ENCODE measurements at regions not wholly inside any gene's neighbourhood (a gene's known extent, or its start where the extent isn't known, plus 50 kb on each side); places are given as distances from the start of the nearest gene placed in this dataset.

DNA sequence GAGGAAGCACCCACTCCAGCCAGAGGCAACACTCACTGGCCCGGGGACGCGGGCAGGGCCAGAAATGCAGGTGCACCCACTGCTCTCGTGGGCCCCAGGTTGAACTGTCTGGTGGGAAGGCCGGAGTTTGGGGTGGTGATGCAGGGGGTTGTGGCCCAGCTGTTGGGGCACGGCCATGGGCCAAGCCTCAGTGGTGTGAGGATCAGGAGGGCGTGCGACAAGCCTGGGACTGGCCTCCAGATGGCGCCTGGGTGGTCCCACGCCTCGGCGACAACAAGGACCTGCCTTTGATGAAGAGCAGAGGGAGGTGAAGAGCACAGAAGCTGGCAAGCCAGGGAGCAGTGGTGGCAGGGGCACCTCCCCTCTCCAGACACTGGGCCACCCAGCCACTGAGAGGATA, 240.8 kb downstream of the BRD1 start:
- no peak for DNase-seq (ENCODE audit: low read depth in 3 of 3)

DNA sequence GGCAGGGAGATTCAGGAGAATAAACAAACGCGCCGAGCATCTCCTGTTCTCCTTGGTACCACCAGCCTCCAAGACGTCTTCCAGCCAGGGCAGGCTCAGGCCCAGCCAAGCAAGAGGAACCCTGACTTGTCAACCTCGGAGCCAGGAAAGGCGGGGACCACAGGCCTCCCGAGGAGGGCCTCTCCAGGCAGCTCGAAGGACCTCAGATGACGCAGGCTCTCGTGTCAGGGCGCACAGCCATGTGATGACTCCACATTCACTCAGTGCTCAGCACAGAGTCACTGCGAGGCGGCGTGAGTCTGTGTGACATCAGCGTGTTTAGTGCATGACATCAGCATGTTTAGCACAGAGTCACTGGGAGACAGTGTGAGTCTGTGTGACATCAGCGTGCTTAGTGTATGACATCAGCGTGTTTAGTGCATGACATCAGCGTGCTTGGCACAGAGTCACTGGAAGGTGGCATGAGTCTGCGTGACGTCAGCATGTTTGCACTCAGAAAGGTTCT, 241.4 kb downstream of the BRD1 start:
- DNase-seq (ENCODE audit: low read depth in 3 of 3): no peak

DNA sequence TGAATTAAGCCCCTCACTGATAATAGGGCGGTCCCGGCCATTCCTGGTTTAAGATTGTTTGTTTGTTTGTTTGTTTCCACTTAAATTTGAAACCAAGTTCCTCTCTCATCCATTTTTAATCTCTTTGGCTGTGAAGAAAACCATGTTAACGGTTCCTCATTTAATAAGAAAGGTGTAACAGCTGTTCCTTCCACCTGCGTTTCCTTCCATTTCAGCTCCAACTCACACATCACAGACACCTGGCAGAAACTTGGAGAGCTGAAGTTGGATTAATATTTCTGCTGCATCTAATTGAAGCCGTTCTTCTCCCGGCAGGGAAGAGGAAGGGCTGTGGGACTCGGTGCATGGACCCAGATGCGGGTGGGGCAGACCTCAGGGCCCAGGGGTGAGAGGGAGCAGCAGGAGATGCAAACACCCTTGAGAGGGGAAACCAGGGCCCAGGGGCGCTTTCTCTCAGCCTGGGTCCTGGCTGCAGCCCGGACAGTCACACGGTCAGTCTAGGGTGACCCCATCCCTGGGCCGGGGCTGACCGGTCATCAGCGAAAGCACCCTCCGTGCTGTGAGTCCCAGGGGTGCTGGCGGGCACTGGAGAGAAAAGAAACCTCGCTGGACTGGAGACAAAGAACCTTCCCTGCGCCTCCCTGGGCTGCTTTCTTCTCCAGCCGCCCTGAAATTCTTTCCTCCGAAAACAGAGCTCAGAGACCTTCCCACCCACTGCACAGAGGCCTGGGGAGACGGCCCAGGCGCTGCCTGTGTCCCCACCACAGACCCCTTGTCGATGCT, 242.0 kb downstream of the BRD1 start:
- no peak for DNase-seq (ENCODE audit: low read depth in 3 of 3)

- DNase-seq (ENCODE audit: low read depth in 3 of 3): no peak
Observed at GRCh38 chr22:49583886-49584505, 243.7 kb downstream of the BRD1 start.

GRCh38 chr22:49583341-49583740, 244.3 kb downstream of the BRD1 start:
- no peak for DNase-seq (ENCODE audit: low read depth in 3 of 3)

DNA sequence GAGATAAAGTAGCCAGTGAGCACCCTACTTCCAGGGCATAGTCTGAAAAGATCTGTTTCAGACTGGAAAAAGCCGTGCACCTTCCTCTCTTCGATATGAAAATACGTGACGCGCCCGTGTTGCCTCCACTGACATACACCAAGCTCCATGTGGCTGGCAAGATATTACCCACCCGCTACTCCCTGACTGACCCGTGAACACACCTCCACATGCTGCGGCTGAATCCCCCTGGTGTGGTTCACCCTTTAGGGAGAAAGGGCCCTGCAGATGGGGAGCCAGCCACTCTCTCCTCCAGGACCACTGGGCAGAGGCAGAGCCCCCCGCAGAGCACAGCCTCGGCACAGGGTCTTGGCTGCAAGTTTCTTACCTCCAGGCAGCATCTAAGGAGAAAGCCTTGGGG, 245.0 kb downstream of the BRD1 start:
- DNase-seq (ENCODE audit: low read depth in 3 of 3): no peak

GRCh38 chr22:49582181-49582580, 245.5 kb downstream of the BRD1 start:
- no peak for DNase-seq (ENCODE audit: low read depth in 3 of 3)

- no peak for DNase-seq (ENCODE audit: low read depth in 3 of 3)
Observed at GRCh38 chr22:49580024-49580423, 247.6 kb downstream of the BRD1 start.

GRCh38 chr22:49577168-49578060, 250.3 kb downstream of the BRD1 start:
- no peak for DNase-seq (ENCODE audit: low read depth in 3 of 3)

- no peak for DNase-seq (ENCODE audit: low read depth in 3 of 3)
Observed at GRCh38 chr22:49576241-49577141, 251.2 kb downstream of the BRD1 start.

DNA sequence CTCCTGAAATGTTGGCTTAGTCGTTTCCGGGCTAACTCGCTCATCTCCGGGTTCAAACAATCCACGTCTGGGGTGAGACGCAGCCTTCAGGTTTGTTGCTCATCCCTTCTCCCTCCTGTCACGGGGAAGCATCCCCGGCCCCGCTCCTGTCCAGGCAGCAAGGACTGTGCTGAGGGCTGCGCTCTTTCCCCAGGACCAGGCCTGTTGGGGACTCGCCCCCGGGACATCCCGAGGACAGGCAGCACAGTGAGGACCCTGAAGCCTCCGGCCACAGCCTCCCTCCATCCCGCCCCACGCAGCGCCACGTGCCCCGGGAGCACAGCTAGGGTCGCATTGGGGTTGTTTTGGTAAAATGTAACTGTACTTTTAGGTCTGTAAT, 252.0 kb downstream of the BRD1 start:
- DNase-seq (ENCODE audit: low read depth in 3 of 3): no peak

DNA sequence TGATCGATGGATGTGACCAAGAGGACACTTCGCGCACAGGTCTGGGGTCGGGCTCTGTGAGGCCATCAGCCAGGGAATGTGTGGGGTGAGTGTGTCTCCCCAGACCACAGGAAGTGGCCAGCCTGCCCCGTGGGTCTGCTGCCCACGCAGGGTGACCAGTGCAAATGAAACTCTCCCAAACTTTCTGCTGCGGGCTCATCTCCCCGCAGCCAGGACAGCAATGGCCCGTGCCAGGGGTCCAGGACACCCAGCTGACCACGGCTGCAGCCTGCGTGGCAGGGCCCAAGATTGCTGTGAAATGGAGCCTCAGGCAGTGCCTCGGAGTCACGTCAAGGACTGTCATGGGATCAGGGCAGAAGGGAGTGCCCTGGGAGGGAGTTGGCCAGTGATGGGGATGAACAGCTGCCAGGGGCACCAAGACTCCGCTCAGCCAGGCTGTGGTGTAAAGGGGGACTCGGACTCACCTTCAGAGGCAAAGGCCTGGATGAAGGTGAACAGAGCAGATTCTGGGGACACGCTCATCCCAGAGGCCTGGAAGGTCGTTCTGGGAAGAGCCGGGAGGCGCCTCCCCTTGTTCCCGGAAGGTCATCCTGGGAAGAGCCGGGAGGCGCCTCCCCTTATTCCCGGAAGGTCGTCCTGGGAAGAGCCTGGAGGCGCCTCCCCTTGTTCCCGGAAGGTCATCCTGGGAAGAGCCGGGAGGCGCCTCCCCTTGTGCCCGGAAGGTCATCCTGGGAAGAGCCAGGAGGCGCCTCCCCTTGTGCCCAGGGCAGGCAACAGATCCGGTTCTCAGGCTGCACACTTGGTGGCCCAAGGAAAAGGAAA, 252.6 kb downstream of the BRD1 start:
- DNase-seq (ENCODE audit: low read depth in 3 of 3): no peak

DNA sequence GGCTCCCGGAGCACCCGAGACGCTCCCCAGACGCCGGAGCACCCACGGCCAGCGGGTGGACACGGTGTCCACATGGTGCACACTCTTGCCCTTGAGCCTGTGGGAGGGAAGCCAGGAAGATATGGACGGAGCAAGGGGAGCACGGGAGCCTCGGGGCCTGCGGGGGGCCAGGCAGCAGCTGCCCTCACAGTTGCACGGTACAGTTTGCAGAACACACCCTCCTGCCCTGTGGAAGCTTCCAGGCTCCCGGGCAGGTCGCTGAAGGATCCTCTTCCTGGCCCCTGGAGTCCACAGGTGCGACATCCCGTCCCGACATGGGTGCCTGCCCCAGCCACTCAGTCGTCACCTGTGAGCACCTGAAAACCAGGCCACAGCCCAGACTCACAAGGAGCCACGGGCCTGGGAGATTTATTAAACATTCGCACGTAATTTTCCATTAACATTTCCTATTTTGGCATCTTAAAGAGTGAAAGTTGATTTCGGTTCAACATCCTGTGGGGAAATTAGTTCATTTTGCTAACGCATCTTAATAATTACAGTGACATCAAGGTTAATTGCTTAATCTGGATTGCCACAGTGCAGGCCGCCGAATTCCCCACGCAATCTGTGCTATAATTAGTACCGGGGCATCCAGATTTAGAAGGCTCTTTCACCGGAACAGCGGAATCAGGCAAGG, 253.3 kb downstream of the BRD1 start:
- DNase-seq (ENCODE audit: low read depth in 3 of 3): no peak

DNA sequence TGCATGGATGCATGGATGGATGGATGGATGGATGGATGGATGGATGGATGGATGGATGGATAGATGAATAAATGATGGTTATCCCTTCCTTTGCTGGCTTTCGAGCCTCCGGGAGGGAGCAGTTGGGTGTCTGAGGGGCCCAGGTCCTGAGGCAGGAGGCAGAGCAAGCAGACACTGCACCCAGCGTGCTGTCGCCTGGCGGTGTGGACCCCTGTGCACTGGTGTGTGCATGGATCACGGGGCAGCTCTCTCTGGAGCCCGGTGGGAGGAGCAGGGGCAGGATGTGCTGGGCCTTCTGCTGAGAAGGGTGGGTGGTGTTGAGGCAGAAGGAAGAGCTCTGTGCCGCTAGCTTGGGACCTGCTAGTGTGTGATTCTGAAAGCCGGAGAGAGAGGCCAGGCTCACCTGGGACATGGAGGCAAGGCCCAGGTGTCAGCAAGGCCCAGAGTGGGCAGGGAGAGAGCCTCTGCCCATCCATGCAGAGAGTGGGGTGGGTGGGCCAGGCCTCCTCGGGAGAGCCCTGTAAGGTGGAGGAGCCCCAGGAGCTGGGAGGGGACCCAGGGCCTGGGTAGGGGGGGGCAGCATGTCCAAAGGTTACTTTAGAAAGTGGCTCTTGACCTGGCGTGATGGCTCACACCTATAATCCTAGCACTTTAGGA, 254.4 kb downstream of the BRD1 start:
- no peak for DNase-seq (ENCODE audit: low read depth in 3 of 3)

DNA sequence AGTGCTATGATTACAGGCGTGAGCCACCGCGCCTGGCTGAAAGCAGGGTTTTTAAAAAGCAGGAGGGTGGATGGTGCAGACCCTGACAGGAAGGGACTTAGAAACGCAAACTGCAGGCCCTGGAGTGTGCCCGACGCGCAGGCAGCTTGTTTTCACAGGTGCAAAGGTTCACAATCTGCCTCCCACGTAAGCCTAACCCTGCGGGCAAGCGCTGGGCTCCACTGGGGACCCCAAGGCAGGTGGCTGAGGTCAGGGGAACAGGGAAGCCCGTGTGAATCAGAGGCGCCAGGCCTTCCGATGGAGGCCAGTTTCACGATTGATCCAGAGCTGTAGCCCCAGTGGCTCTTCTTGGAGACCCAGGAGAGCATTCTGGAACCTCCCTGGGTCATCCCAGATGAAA, 256.3 kb downstream of the BRD1 start:
- DNase-seq (ENCODE audit: low read depth in 3 of 3): no peak

- no peak for DNase-seq (ENCODE audit: low read depth in 3 of 3)
Observed at GRCh38 chr22:49570032-49570848, 257.4 kb downstream of the BRD1 start.

DNA sequence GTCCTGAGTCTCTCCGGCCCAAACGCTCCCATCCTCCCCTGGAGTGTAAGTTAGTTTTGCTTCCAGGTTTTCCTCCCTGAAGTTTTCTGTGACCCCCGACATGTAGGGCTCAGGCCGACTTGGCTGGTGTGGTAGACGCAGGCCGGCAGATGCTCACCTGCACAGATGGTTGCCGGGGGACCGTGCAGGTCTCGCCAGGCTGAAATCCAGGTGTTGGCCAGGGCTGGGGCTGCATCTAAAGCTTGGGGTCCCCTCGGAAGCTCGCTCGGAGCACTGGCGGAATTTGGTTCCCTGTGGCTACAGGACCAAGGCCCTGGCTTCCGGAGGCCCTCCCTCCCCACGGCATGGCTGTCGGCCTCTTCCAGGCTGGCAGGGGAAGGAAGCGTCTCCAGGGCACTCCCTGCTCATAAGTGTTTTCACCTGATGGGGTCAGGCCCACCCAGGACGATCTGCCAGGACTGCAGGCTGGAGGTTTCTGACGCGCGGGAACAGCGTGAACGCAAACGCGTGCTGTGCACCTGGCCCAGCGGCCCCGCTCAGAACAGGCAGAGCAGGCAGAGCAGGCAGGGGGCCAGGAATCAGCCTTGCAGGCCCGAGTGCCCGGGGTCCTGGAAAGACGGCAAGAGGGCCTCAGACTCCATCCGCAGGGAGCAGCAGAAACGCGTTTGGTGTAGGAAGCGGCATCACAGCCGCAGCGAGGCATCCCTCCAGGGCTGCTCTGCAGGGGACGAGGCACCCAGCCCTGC, 258.2 kb downstream of the BRD1 start:
- no peak for DNase-seq (ENCODE audit: low read depth in 3 of 3)
